Left ventricle myocardium inferior (tissue), 1 donor: ENCODE measurements at regions not wholly inside any gene's neighbourhood (a gene's known extent, or its start where the extent isn't known, plus 50 kb on each side); places are given as distances from the start of the nearest gene placed in this dataset.

ENCODE experiments used
- DNase-seq: peaks from one replicate; pipeline ENCODE4 v3.0.0-alpha.2; 2020
- H3K27ac ChIP-seq: fragments of 200-600 bp; replicated peaks from 2 replicates; pipeline ENCODE4 v1.8.0; 2021
- H3K27me3 ChIP-seq: fragments of 200-600 bp; 2 replicates; pipeline ENCODE4 v1.8.0; 2021; ENCODE audit warnings: low read depth
- H3K36me3 ChIP-seq: fragments of 200-600 bp; 2 replicates; pipeline ENCODE4 v1.8.0; 2021
- H3K4me1 ChIP-seq: fragments of 200-600 bp; 2 replicates; pipeline ENCODE4 v1.8.0; 2021
- H3K4me3 ChIP-seq: fragments of 200-600 bp; 2 replicates; pipeline ENCODE4 v1.8.0; 2021; ENCODE audit warnings: mild to moderate bottlenecking, moderate library complexity
- H3K9me3 ChIP-seq: fragments of 200-600 bp; replicated peaks from 2 replicates; pipeline ENCODE4 v1.8.0; 2021
- intact Hi-C: fragments of 100-400 bp; cut with micrococcal nuclease; formaldehyde crosslinking; loops from one replicate; pipeline ENCODE4 v1.11.0; 2022
- TF ChIP-seq, protein P1 (sequence below): fragments of 200-600 bp; IDR thresholded peaks from 2 replicates; pipeline ENCODE4 v1.8.0; 2021; ENCODE audit warnings: antibody characterized with exemption, mild to moderate bottlenecking, borderline replicate concordance
- donor health status: DM: no; HTN: yes; CAD: no; lungs with severe emphysema.

DNA sequence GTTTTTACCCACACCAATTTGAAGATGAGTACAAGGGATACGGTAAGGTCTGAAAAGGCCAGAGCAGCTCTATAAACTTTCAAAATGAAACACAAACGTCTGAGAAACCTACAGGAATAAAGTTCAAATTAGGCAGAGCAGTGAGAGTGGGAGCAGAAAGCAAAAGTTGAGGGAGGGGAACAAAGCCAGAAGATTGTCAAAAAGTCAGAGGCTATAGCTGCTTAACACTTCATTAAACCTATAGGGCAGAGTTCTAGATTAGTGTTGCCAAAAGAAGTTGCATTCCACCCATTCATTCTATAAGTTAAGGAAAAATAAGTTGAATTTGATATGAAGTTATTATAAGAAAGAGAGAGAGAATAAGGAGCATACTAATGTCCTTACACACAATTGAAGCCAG lies 309.6 kb upstream of the CD180 start:
- no peak overlapping the region for H3K27ac ChIP-seq
- H3K36me3 ChIP-seq = no peaks in the 10 kb centered on the region
- no peaks in the 10 kb centered on the region for H3K27me3 ChIP-seq
- H3K4me3 ChIP-seq = no peak overlapping the region
- intact Hi-C loops = no loop called here
- no peaks in the 10 kb centered on the region for H3K9me3 ChIP-seq
- TF ChIP-seq, protein P1, sequence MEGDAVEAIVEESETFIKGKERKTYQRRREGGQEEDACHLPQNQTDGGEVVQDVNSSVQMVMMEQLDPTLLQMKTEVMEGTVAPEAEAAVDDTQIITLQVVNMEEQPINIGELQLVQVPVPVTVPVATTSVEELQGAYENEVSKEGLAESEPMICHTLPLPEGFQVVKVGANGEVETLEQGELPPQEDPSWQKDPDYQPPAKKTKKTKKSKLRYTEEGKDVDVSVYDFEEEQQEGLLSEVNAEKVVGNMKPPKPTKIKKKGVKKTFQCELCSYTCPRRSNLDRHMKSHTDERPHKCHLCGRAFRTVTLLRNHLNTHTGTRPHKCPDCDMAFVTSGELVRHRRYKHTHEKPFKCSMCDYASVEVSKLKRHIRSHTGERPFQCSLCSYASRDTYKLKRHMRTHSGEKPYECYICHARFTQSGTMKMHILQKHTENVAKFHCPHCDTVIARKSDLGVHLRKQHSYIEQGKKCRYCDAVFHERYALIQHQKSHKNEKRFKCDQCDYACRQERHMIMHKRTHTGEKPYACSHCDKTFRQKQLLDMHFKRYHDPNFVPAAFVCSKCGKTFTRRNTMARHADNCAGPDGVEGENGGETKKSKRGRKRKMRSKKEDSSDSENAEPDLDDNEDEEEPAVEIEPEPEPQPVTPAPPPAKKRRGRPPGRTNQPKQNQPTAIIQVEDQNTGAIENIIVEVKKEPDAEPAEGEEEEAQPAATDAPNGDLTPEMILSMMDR = no peak
- H3K4me1 ChIP-seq = no peaks in the 10 kb centered on the region
- DNase-seq = no peak

DNA sequence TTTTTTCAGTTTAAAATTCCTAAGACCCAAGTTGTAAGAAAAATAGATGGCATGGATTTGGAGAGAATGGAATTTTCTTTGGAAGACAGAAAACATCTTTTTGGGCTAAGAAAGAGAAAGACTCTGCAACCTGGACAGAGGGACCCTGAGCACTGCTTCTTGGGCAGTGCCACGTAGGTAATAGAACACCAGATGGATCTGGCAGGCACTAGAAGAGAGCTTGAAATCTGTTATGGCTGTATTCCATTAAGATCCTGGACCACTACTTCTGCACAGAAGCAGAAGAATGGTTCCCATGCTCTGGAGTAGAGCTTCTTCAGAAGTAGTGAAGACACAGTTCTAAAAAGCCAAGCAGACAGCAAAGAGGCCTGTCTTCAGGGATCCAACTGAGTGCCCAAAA lies 306.4 kb upstream of the CD180 start:
- no peak overlapping the region for H3K4me3 ChIP-seq
- intact Hi-C loops = no loop called here
- no peaks in the 10 kb centered on the region for H3K27me3 ChIP-seq
- peaks cover 17% of the 10 kb centered on the region for H3K9me3 ChIP-seq
- no peak for DNase-seq
- TF ChIP-seq, protein P1 = no peak
- no peaks in the 10 kb centered on the region for H3K36me3 ChIP-seq
- H3K27ac ChIP-seq = no peak overlapping the region
- H3K4me1 ChIP-seq = no peaks in the 10 kb centered on the region

DNA sequence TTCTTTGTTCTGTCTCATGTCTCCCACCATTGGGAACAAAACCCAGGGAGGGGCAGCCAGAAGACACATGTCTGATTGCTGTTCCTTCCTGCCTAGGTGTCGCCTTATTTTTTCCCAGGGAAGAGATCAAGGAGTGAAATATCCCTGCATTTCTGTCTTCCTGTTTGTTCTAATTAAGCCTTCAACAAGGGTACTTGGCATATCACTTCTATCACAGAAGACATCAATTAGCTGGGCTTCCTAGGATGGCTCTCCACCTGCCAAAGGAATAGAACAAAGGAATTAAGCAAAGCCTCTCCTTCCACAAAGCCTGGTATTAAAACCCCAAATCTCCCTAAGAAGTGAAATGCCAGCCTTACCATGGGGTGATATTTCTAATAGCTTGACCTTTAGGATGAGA lies 299.5 kb upstream of the CD180 start:
- TF ChIP-seq, protein P1 = no peak

DNA sequence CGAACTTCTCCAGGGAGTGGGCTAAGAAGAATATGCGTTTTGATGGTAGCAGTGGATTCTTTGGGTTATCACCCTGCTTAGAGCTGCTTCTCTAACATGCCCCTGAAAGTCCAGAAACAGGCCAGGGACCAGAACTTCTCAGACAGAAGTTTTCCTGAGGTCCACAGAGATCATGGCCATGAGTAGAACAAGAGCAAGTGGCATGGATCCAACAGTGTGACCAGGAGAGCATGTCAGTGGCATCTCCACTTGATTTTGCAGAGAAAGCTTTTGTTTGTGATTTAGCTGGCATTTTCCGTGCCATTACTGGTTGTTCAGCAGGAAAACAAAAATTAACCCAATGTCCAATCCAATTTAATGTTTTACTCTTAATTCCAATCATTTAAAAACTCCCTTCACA lies 298.5 kb upstream of the CD180 start:
- no peaks in the 10 kb centered on the region for H3K27me3 ChIP-seq
- DNase-seq = no peak
- TF ChIP-seq, protein P1 = no peak
- no peaks in the 10 kb centered on the region for H3K36me3 ChIP-seq
- peaks cover 9% of the 10 kb centered on the region for H3K9me3 ChIP-seq
- peak overlapping the region; percentile 11 for H3K27ac ChIP-seq
- H3K4me1 ChIP-seq = peaks cover 12% of the 10 kb centered on the region
- intact Hi-C loops = no loop called here
- no peak overlapping the region for H3K4me3 ChIP-seq

More for the DNA sequence above, 299.5 kb upstream of the CD180 start:
- no peak for DNase-seq
- Histone ChIP-seq H3K4me1 (peaks cover 12% of the 10 kb centered on the region), H3K4me3 (no peak overlapping the region), H3K27me3 (no peaks in the 10 kb centered on the region), H3K9me3 (peaks cover 17% of the 10 kb centered on the region), H3K36me3 (no peaks in the 10 kb centered on the region), H3K27ac (no peak overlapping the region)
- intact Hi-C loops = no loop called here

DNA sequence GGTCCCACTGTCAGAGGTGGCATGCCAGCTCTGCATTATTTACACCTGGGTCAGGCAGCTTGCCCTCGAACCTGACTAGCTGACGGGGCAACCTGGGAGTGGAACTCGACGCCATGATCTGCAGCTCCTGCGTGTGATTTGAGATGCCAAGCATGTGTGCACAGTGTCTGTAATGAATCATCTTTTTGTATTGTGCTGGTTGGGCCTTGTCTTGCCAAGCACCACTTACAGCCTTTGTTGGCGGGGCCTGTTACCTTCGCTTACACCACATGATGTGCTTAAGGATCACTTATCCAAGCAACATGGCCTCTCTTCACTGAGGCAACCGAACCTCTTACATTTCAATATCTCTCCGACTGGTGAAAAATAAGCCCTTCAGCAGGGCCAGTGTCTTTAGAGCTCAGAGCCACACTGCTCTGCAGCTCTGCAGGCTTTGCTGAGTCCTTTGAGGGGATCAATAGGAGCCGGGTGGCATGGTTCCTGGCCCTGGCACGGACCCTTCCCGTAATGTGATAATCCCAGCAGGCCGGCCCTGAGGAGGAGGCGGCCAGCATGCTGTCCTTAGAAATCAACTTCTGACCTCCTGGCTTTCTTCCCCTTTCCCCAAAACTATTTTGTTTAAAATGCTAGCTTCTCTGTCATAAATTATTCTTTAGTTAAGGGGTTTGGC lies 297.7 kb upstream of the CD180 start:
- Histone ChIP-seq H3K36me3 (no peaks in the 10 kb centered on the region), H3K9me3 (peaks cover 2% of the 10 kb centered on the region), H3K4me3 (no peak overlapping the region), H3K4me1 (peaks cover 12% of the 10 kb centered on the region), H3K27me3 (no peaks in the 10 kb centered on the region), H3K27ac (peak overlapping the region; percentile 11)
- intact Hi-C loops = no loop called here
- TF ChIP-seq, protein P1 = no peak
- DNase-seq = no peak
